RWPE2 (cell line): ENCODE measurements at regions not wholly inside any gene's neighbourhood (a gene's known extent, or its start where the extent isn't known, plus 50 kb on each side); places are given as distances from the start of the nearest gene placed in this dataset.

Experiments used
- ATAC-seq: fragments of 200-7000 bp; cut with Tn5 transposase; 3 replicates; pipeline ENCODE4 v1.9.1; 2021; ENCODE audit warnings: low read depth
- DNase-seq: peaks from one replicate; pipeline ENCODE4 v3.0.0-alpha.2; 2020; ENCODE audit warnings: low spot score
- H3K27ac ChIP-seq: fragments of 450-650 bp; 2 replicates; pipeline ENCODE4 v1.5.1; 2017; ENCODE audit warnings: mild to moderate bottlenecking; ENCODE audit not compliant: poor library complexity, severe bottlenecking
- H3K27me3 ChIP-seq: fragments of 250-450 bp; sonication (Bioruptor Pico); 2 replicates; pipeline ENCODE4 v1.5.1; 2021; ENCODE audit warnings: mild to moderate bottlenecking, moderate library complexity; ENCODE audit not compliant: insufficient read depth, poor library complexity, severe bottlenecking
- H3K36me3 ChIP-seq: fragments of 250-450 bp; sonication (Bioruptor Pico); 2 replicates; pipeline ENCODE4 v1.5.1; 2020; ENCODE audit warnings: low read depth, mild to moderate bottlenecking, moderate library complexity
- H3K4me1 ChIP-seq: fragments of 250-450 bp; sonication (Bioruptor Pico); 2 replicates; pipeline ENCODE4 v1.5.1; 2021; ENCODE audit warnings: mild to moderate bottlenecking, moderate library complexity; ENCODE audit not compliant: insufficient read depth, poor library complexity, severe bottlenecking
- H3K4me3 ChIP-seq: fragments of 250-450 bp; sonication (Bioruptor Pico); 2 replicates; pipeline ENCODE4 v1.5.1; 2021; ENCODE audit warnings: mild to moderate bottlenecking, moderate library complexity; ENCODE audit not compliant: severe bottlenecking
- H3K9me3 ChIP-seq: fragments of 250-450 bp; sonication (Bioruptor Pico); 2 replicates; pipeline ENCODE4 v1.5.1; 2021; ENCODE audit warnings: mild to moderate bottlenecking, moderate library complexity; ENCODE audit not compliant: severe bottlenecking
- TF ChIP-seq, protein P1 (sequence below): fragments of 450-650 bp; IDR thresholded peaks from one replicate; pipeline ENCODE4 v1.5.1; 2017; ENCODE audit warnings: mild to moderate bottlenecking, moderate library complexity; ENCODE audit not compliant: poor library complexity, severe bottlenecking

DNA sequence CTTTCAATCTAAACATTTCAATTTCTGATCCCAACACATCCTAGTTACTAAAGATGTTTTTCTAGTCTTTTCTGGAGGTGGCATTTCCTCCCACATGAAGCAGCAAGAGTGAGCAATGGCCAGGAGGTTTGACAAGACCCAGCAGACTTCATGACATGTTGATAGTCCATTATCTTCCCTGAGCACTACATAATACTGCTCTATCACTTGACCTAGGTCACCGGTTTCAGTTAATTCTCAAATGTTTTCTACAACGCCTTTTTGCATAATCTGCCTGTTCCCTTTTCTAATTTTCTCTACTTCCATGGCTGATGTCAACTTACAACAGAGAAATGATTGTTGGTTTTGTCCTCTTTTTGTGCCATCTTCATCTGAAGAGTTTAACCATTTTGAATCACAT, 62.0 kb upstream of the GPRIN3 start:
- H3K36me3 ChIP-seq, result no peaks in the 10 kb centered on the region
- H3K4me3 ChIP-seq, result no peak overlapping the region
- ATAC-seq, result no peak
- H3K27ac ChIP-seq, result no peak overlapping the region
- no peaks in the 10 kb centered on the region for H3K4me1 ChIP-seq
- no peaks in the 10 kb centered on the region for H3K27me3 ChIP-seq
- TF ChIP-seq, protein P1, sequence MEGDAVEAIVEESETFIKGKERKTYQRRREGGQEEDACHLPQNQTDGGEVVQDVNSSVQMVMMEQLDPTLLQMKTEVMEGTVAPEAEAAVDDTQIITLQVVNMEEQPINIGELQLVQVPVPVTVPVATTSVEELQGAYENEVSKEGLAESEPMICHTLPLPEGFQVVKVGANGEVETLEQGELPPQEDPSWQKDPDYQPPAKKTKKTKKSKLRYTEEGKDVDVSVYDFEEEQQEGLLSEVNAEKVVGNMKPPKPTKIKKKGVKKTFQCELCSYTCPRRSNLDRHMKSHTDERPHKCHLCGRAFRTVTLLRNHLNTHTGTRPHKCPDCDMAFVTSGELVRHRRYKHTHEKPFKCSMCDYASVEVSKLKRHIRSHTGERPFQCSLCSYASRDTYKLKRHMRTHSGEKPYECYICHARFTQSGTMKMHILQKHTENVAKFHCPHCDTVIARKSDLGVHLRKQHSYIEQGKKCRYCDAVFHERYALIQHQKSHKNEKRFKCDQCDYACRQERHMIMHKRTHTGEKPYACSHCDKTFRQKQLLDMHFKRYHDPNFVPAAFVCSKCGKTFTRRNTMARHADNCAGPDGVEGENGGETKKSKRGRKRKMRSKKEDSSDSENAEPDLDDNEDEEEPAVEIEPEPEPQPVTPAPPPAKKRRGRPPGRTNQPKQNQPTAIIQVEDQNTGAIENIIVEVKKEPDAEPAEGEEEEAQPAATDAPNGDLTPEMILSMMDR, result no peak
- DNase-seq, result no peak
- H3K9me3 ChIP-seq, result no peaks in the 10 kb centered on the region

DNA sequence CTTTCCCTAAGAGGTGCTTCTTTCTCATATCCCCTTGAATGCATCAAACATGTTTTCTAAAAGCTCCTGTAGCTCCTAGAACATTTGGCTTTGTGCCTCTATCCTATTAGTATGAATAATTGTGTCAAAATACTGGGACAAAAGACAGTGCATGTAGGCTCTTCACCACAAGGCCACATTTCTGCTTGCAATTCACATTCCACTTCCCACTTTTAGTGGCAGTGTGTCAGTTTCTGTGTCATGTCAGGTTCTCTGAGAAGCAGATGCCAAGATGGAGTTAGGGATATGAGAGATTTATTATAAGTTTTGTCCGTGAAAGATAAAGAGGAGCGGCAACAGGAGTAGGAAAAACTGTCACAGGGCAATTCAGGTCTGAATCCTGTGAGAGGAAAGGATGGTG, 61.3 kb upstream of the GPRIN3 start:
- Histone ChIP-seq H3K4me1 (no peaks in the 10 kb centered on the region), H3K4me3 (no peak overlapping the region), H3K9me3 (no peaks in the 10 kb centered on the region), H3K27ac (no peak overlapping the region), H3K27me3 (no peaks in the 10 kb centered on the region), H3K36me3 (no peaks in the 10 kb centered on the region)
- TF ChIP-seq, protein P1, result no peak
- DNase-seq, result no peak
- ATAC-seq, result no peak

DNA sequence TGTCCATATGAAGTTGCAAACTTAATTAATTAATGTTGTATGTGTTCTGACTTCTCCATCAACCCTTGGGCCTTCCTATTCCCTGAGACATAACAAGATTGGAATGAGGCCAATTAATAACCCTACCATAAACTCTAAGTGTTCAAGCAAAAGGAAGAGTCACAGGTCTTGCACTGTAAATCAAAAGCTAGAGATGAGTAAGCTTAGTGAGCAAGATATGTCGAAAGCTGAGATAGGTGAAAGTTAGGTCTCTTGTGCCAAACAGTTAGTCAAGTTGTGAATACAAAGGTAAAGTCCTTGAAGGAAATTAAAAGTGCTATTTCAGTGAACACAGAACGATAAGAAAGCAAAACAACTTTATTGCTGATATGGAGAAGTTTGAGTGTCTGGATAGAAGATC, 58.2 kb upstream of the GPRIN3 start:
- no peak overlapping the region for H3K27ac ChIP-seq
- no peaks in the 10 kb centered on the region for H3K4me1 ChIP-seq
- no peaks in the 10 kb centered on the region for H3K36me3 ChIP-seq
- DNase-seq (no peak), ATAC-seq (peak; percentile 41; the same call in 2 of the 3 replicates)
- H3K27me3 ChIP-seq, result no peaks in the 10 kb centered on the region
- TF ChIP-seq, protein P1, result no peak
- H3K4me3 ChIP-seq, result no peak overlapping the region
- no peaks in the 10 kb centered on the region for H3K9me3 ChIP-seq

DNA sequence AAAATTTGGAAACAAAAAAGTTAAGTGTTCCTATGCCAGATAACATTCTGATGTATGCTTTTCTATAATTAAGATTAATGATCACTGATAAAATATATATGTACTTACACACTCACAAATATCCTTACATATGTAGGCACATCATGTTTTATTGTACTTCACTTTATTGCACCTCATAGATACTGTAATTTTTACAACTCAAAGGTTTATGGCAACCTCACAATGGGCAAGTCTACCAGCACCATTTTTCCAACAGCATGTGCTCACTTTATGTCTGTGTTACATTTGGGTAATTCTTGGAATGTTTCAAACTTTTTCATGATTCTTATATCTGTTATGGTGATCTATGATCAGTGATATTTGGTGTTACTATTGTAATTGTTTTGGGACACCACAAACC, 57.8 kb upstream of the GPRIN3 start:
- Histone ChIP-seq H3K4me3 (no peak overlapping the region), H3K36me3 (no peaks in the 10 kb centered on the region), H3K27me3 (no peaks in the 10 kb centered on the region), H3K4me1 (no peaks in the 10 kb centered on the region), H3K27ac (no peak overlapping the region), H3K9me3 (no peaks in the 10 kb centered on the region)
- ATAC-seq (no peak), DNase-seq (no peak)
- TF ChIP-seq, protein P1, result no peak

DNA sequence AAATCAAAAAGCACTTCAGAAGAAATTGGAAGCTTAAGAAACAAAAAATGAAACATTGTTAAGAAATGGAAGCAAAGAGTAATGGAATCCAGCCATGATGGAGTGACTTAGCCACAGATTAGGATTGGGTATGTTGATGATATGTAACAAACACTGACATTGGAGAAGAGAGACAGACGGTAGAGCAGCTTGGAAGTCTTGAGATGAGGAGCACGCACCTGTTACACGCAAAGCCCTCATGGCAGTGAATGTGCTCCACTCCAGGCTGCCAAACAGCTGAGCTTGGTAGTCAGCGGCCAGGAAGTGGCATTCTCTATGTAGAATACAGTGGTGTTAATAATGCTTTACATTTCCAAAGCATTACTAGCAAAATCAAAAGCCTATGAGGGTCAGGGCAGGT, 56.9 kb upstream of the GPRIN3 start:
- H3K9me3 ChIP-seq, result no peaks in the 10 kb centered on the region
- no peaks in the 10 kb centered on the region for H3K27me3 ChIP-seq
- no peak overlapping the region for H3K4me3 ChIP-seq
- ATAC-seq (no peak), DNase-seq (no peak)
- no peaks in the 10 kb centered on the region for H3K4me1 ChIP-seq
- H3K36me3 ChIP-seq, result no peaks in the 10 kb centered on the region
- TF ChIP-seq, protein P1, result no peak
- no peak overlapping the region for H3K27ac ChIP-seq
